GM23338 (cell line): ENCODE measurements at regions not wholly inside any gene's neighbourhood (a gene's known extent, or its start where the extent isn't known, plus 50 kb on each side); places are given as distances from the start of the nearest gene placed in this dataset.
"Not testable (repeated sequence)": the region's sequence is repeated elsewhere in the genome, so short reads cannot be mapped to it uniquely, and the experiment has no call there.

Source experiments
- CREB1 ChIP-seq: fragments of 250-450 bp; sonication (Bioruptor Pico); IDR thresholded peaks from 2 replicates; pipeline ENCODE4 v1.5.0; 2020; ENCODE audit warnings: low read depth, mild to moderate bottlenecking, moderate library complexity
- EZH2 ChIP-seq: fragments of 200-600 bp; sonication (generic); IDR thresholded peaks from one replicate; pipeline ENCODE4 v1.8.0; 2017; ENCODE audit warnings: antibody characterized with exemption, mild to moderate bottlenecking, low read depth; ENCODE audit not compliant: unreplicated experiment
- EZH2phosphoT487 ChIP-seq: fragments of 200-600 bp; sonication (generic); IDR thresholded peaks from one replicate; pipeline ENCODE4 v1.8.1; 2018; ENCODE audit warnings: antibody characterized with exemption; ENCODE audit not compliant: unreplicated experiment
- JUNB ChIP-seq: IDR thresholded peaks from one replicate; pipeline ENCODE4 v1.6.1; 2016; ENCODE audit warnings: antibody characterized with exemption; ENCODE audit not compliant: unreplicated experiment
- NANOG ChIP-seq: IDR thresholded peaks from 2 replicates; pipeline ENCODE4 v1.6.1; 2016; ENCODE audit warnings: antibody characterized with exemption, borderline replicate concordance
- POLR2AphosphoS5 ChIP-seq: IDR thresholded peaks from 2 replicates; pipeline ENCODE4 v1.6.1; 2016; ENCODE audit warnings: antibody characterized with exemption, low read depth
- STAT1 ChIP-seq: IDR thresholded peaks from one replicate; pipeline ENCODE4 v1.6.1; 2016; ENCODE audit warnings: antibody characterized with exemption; ENCODE audit not compliant: unreplicated experiment
- ZNF114 ChIP-seq: fragments of 250-450 bp; sonication (Bioruptor Pico); IDR thresholded peaks from 2 replicates; pipeline ENCODE4 v1.5.0; 2020; ENCODE audit warnings: mild to moderate bottlenecking, moderate library complexity
- TF ChIP-seq, protein P1 (sequence below), 2 experiments: fragments of 200-600 bp in 1 of 2; sonication (generic) in 1 of 2; conservative IDR thresholded peaks; 2 replicates each; pipeline versions ENCODE4 v1.5.1 to v1.6.1; 2016 to 2017; ENCODE audit warnings: antibody characterized with exemption in 2 of 2, low read depth in 2 of 2, mild to moderate bottlenecking in 2 of 2, moderate library complexity in 1 of 2
- TF ChIP-seq, protein P2 (sequence below): IDR thresholded peaks from 2 replicates; pipeline ENCODE4 v1.6.1; 2016; ENCODE audit warnings: antibody characterized with exemption
- TF ChIP-seq, protein P3 (sequence below): IDR thresholded peaks from one replicate; pipeline ENCODE4 v1.6.1; 2018; ENCODE audit warnings: antibody characterized with exemption; ENCODE audit not compliant: unreplicated experiment
- TF ChIP-seq, protein P4 (sequence below): fragments of 250-450 bp; sonication (Bioruptor Pico); IDR thresholded peaks from 2 replicates; pipeline ENCODE4 v1.5.0; 2020; ENCODE audit warnings: mild to moderate bottlenecking, moderate library complexity

DNA sequence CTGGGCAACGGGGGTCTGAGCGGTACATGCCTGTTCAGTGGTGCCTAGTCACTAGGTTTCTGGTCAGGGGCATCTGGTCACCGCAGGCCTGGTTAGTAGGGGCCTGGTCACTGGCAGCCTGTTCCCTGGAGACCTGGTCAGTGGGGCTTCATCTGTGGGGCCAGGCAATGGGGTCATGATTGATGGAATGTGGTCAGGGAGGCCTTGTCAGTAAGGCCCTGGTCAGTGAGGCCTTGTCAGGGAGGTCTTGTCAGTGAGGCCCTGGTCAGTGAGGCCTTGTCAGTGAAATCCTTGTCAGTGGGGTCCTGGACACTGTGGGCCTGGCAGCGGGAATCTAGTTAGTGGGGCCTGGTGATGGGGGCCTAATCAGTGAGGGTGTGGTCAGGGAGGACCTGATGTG is 763.6 kb downstream of the SPATA31A6 start:
- TF ChIP-seq POLR2AphosphoS5; NANOG; EZH2; JUNB; ZNF114 (CRISPR knock-in tag); EZH2phosphoT487; CREB1; STAT1: not testable (repeated sequence)
- TF ChIP-seq, protein P1, sequence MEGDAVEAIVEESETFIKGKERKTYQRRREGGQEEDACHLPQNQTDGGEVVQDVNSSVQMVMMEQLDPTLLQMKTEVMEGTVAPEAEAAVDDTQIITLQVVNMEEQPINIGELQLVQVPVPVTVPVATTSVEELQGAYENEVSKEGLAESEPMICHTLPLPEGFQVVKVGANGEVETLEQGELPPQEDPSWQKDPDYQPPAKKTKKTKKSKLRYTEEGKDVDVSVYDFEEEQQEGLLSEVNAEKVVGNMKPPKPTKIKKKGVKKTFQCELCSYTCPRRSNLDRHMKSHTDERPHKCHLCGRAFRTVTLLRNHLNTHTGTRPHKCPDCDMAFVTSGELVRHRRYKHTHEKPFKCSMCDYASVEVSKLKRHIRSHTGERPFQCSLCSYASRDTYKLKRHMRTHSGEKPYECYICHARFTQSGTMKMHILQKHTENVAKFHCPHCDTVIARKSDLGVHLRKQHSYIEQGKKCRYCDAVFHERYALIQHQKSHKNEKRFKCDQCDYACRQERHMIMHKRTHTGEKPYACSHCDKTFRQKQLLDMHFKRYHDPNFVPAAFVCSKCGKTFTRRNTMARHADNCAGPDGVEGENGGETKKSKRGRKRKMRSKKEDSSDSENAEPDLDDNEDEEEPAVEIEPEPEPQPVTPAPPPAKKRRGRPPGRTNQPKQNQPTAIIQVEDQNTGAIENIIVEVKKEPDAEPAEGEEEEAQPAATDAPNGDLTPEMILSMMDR (conservative IDR thresholded peaks at IDR 0.05; ENCODE audit: low read depth in 2 of 2) = not testable (repeated sequence)
- TF ChIP-seq, protein P2, sequence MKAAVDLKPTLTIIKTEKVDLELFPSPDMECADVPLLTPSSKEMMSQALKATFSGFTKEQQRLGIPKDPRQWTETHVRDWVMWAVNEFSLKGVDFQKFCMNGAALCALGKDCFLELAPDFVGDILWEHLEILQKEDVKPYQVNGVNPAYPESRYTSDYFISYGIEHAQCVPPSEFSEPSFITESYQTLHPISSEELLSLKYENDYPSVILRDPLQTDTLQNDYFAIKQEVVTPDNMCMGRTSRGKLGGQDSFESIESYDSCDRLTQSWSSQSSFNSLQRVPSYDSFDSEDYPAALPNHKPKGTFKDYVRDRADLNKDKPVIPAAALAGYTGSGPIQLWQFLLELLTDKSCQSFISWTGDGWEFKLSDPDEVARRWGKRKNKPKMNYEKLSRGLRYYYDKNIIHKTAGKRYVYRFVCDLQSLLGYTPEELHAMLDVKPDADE = not testable (repeated sequence)
- TF ChIP-seq, protein P3, sequence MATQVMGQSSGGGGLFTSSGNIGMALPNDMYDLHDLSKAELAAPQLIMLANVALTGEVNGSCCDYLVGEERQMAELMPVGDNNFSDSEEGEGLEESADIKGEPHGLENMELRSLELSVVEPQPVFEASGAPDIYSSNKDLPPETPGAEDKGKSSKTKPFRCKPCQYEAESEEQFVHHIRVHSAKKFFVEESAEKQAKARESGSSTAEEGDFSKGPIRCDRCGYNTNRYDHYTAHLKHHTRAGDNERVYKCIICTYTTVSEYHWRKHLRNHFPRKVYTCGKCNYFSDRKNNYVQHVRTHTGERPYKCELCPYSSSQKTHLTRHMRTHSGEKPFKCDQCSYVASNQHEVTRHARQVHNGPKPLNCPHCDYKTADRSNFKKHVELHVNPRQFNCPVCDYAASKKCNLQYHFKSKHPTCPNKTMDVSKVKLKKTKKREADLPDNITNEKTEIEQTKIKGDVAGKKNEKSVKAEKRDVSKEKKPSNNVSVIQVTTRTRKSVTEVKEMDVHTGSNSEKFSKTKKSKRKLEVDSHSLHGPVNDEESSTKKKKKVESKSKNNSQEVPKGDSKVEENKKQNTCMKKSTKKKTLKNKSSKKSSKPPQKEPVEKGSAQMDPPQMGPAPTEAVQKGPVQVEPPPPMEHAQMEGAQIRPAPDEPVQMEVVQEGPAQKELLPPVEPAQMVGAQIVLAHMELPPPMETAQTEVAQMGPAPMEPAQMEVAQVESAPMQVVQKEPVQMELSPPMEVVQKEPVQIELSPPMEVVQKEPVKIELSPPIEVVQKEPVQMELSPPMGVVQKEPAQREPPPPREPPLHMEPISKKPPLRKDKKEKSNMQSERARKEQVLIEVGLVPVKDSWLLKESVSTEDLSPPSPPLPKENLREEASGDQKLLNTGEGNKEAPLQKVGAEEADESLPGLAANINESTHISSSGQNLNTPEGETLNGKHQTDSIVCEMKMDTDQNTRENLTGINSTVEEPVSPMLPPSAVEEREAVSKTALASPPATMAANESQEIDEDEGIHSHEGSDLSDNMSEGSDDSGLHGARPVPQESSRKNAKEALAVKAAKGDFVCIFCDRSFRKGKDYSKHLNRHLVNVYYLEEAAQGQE = not testable (repeated sequence)
- TF ChIP-seq, protein P4, sequence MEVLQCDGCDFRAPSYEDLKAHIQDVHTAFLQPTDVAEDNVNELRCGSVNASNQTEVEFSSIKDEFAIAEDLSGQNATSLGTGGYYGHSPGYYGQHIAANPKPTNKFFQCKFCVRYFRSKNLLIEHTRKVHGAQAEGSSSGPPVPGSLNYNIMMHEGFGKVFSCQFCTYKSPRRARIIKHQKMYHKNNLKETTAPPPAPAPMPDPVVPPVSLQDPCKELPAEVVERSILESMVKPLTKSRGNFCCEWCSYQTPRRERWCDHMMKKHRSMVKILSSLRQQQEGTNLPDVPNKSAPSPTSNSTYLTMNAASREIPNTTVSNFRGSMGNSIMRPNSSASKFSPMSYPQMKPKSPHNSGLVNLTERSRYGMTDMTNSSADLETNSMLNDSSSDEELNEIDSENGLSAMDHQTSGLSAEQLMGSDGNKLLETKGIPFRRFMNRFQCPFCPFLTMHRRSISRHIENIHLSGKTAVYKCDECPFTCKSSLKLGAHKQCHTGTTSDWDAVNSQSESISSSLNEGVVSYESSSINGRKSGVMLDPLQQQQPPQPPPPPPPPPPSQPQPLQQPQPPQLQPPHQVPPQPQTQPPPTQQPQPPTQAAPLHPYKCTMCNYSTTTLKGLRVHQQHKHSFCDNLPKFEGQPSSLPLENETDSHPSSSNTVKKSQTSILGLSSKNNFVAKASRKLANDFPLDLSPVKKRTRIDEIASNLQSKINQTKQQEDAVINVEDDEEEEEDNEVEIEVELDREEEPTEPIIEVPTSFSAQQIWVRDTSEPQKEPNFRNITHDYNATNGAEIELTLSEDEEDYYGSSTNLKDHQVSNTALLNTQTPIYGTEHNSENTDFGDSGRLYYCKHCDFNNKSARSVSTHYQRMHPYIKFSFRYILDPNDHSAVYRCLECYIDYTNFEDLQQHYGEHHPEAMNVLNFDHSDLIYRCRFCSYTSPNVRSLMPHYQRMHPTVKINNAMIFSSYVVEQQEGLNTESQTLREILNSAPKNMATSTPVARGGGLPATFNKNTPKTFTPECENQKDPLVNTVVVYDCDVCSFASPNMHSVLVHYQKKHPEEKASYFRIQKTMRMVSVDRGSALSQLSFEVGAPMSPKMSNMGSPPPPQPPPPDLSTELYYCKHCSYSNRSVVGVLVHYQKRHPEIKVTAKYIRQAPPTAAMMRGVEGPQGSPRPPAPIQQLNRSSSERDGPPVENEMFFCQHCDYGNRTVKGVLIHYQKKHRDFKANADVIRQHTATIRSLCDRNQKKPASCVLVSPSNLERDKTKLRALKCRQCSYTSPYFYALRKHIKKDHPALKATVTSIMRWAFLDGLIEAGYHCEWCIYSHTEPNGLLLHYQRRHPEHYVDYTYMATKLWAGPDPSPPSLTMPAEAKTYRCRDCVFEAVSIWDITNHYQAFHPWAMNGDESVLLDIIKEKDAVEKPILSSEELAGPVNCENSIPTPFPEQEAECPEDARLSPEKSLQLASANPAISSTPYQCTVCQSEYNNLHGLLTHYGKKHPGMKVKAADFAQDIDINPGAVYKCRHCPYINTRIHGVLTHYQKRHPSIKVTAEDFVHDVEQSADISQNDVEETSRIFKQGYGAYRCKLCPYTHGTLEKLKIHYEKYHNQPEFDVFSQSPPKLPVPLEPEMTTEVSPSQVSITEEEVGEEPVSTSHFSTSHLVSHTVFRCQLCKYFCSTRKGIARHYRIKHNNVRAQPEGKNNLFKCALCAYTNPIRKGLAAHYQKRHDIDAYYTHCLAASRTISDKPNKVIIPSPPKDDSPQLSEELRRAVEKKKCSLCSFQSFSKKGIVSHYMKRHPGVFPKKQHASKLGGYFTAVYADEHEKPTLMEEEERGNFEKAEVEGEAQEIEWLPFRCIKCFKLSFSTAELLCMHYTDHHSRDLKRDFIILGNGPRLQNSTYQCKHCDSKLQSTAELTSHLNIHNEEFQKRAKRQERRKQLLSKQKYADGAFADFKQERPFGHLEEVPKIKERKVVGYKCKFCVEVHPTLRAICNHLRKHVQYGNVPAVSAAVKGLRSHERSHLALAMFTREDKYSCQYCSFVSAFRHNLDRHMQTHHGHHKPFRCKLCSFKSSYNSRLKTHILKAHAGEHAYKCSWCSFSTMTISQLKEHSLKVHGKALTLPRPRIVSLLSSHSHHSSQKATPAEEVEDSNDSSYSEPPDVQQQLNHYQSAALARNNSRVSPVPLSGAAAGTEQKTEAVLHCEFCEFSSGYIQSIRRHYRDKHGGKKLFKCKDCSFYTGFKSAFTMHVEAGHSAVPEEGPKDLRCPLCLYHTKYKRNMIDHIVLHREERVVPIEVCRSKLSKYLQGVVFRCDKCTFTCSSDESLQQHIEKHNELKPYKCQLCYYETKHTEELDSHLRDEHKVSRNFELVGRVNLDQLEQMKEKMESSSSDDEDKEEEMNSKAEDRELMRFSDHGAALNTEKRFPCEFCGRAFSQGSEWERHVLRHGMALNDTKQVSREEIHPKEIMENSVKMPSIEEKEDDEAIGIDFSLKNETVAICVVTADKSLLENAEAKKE (CRISPR knock-in tag) = not testable (repeated sequence)
